AG04450 (cell line): ENCODE measurements at regions not wholly inside any gene's neighbourhood (a gene's known extent, or its start where the extent isn't known, plus 50 kb on each side); places are given as distances from the start of the nearest gene placed in this dataset.

Experiments
- CTCF ChIA-PET: fragments of 300-600, 350-600 bp; formaldehyde crosslinking; extraction: SDS; loops from one replicate; lab custom pipeline; 2022; ENCODE audit warnings: antibody characterized with exemption, inconsistent platforms; lab: Charles Lee
- POLR2A ChIA-PET: fragments of 350-600 bp; formaldehyde crosslinking; extraction: SDS; loops from one replicate; lab custom pipeline; 2021; ENCODE audit warnings: antibody characterized with exemption, inconsistent platforms; lab: Yijun Ruan, JAX
- DNase-seq: peaks from one replicate; pipeline ENCODE4 v3.0.0-alpha.2; 2011; ENCODE audit warnings: low read depth, low spot score
- H3K27ac ChIP-seq: one replicate; pipeline ENCODE4 v1.5.1; 2012; ENCODE audit warnings: low read depth, low read length, control low read depth
- H3K27me3 ChIP-seq: one replicate; pipeline ENCODE4 v1.6.0; 2012; ENCODE audit warnings: low read length; ENCODE audit not compliant: control insufficient read depth, insufficient read depth
- H3K4me3 ChIP-seq: 2 replicates; pipeline ENCODE4 v1.5.1; 2011; ENCODE audit warnings: mild to moderate bottlenecking, low read depth, low read length, control low read depth
- H3K9me3 ChIP-seq: 2 replicates; pipeline ENCODE4 v1.5.1; 2012; ENCODE audit warnings: low read length; ENCODE audit not compliant: control insufficient read depth, insufficient read depth
- CTCF ChIP-seq: IDR thresholded peaks from 2 replicates; pipeline ENCODE4 v1.5.1; 2011; ENCODE audit warnings: low read depth, low read length, control low read depth, inconsistent platforms

DNA sequence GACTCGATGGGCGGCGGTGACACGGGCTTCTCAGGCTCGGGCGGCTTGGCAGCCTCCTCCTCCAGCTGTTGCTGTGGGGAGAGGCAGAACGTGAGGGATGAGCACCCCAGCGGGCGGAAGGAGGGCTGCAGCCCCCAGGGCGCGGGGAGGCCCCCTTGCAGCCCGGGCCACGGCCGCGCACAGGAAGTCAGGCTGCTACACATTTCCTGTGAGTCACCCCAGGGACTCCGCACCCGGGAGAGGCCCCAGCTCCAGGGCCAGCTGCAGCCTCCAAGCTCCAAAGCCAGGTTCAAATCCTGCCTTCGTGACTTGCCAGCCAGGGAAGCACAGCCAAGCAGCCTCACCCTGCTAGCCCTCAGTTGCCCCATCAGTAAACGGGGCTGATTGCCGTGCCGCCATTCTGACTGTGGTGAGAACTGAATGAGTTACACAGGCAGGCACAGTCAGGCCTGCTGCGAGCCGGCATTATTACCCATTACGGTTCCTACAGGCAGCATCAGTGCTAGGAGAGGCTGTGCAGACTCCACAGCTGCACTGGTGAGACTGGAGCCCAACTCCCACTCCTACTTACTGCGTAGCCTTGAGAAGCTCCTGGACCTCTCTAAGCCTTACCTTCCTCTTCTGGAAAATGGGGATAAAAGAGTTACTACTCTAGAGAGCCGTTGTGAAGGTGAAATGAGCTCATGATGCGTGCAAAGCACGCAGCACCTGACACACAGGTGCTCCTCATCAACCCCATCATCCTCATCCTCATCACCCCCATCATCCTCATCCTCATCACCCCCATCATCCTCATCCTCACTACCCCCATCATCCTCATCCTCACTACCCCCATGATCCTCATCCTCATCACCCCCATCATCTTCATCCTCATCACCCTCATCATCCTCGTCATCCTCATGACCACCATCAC, 100.9 kb downstream of the NCOR2 start:
- DNase-seq, result no peak
- Histone ChIP-seq H3K9me3 (peaks cover 38% of the 10 kb centered on the region), H3K4me3 (no peak overlapping the region), H3K27me3 (no peaks in the 10 kb centered on the region), H3K27ac (peak overlapping the region; percentile 11)
- ChIA-PET CTCF (interaction anchor here (1.1 kb wide), 1 partner anchor 304 kb away, joined by 3 read pairs; no protein-coding TSS in a partner anchor), POLR2A (interaction anchor here (0.5 kb wide), 1 partner anchor 50 kb away, joined by 5 read pairs; no protein-coding TSS in a partner anchor)
- TF ChIP-seq CTCF, result no peak

DNA sequence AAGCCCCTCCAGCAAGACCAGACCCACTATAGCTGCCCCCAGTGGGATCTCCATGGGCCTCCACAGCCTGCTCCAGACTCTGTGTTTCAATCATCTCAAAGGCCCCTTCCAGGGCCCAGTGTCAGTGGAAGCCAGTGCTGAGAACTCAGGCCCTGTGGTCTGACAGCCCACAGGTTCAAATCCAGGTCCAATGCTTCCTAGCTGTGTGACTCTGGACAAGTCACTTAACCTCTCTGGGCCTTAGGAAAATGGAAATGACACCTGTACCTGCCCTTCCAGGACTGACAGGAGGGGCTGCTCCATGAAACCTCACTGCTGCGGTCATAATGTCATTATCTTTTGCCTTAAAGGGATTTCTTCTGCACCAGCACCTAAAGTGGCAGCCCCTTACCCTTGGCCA, 101.9 kb downstream of the NCOR2 start:
- ChIA-PET POLR2A (no interaction called here), CTCF (interaction anchor here (1.1 kb wide), 1 partner anchor 305 kb away, joined by 3 read pairs; no protein-coding TSS in a partner anchor)
- H3K4me3 ChIP-seq, result no peak overlapping the region
- no peak overlapping the region for H3K27ac ChIP-seq
- H3K27me3 ChIP-seq, result no peaks in the 10 kb centered on the region
- H3K9me3 ChIP-seq, result peaks cover 34% of the 10 kb centered on the region
- DNase-seq, result no peak
- TF ChIP-seq CTCF, result no peak

- TF ChIP-seq CTCF, result no peak
- Histone ChIP-seq H3K27me3 (no peaks in the 10 kb centered on the region), H3K27ac (no peak overlapping the region), H3K9me3 (peaks cover 35% of the 10 kb centered on the region), H3K4me3 (no peak overlapping the region)
- POLR2A ChIA-PET, result interaction anchor here (0.8 kb wide), 1 partner anchor 21 kb away, joined by 3 read pairs; no protein-coding TSS in a partner anchor
- DNase-seq, result no peak
- CTCF ChIA-PET, result no interaction called here
Observed at GRCh38 chr12:124464830-124465229, 102.6 kb downstream of the NCOR2 start.

DNA sequence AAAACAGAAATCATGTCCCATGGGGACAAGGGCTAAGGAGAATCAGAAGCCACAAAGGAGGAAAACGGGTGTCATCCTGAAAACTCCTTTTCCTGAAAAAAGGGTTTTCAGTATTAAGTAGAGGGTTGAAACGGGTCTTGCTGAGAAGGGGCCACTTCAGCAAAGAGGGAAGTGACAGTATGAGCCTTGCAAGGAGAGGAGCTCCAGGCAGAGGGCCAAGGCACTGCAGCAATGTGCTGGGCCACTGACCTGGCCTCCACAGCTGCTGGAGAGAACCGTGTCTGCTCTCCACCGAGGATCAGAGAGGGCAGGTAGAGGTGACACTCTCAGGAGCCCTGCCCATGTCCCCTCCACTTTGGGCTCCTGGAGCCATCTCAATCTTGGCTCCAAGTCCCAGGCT, 103.3 kb downstream of the NCOR2 start:
- no peak for TF ChIP-seq CTCF
- peaks cover 30% of the 10 kb centered on the region for H3K9me3 ChIP-seq
- H3K4me3 ChIP-seq, result no peak overlapping the region
- ChIA-PET CTCF (no interaction called here), POLR2A (interaction anchor here (0.8 kb wide), 1 partner anchor 20 kb away, joined by 3 read pairs; no protein-coding TSS in a partner anchor)
- H3K27me3 ChIP-seq, result no peaks in the 10 kb centered on the region
- H3K27ac ChIP-seq, result peak overlapping the region; percentile 47
- DNase-seq, result no peak

- ChIA-PET POLR2A (no interaction called here), CTCF (no interaction called here)
- no peaks in the 10 kb centered on the region for H3K27me3 ChIP-seq
- no peak overlapping the region for H3K27ac ChIP-seq
- no peak overlapping the region for H3K4me3 ChIP-seq
- peaks cover 28% of the 10 kb centered on the region for H3K9me3 ChIP-seq
- no peak for TF ChIP-seq CTCF
- DNase-seq, result no peak
Observed at GRCh38 chr12:124463341-124463921, 104.0 kb downstream of the NCOR2 start.
